Vagina (tissue), 2 donors: ENCODE measurements at regions not wholly inside any gene's neighbourhood (a gene's known extent, or its start where the extent isn't known, plus 50 kb on each side); places are given as distances from the start of the nearest gene placed in this dataset.

Experiments
- CTCF ChIP-seq, 3 experiments: fragments of 450-650 bp in 2 of 3; fragments of 200-600 bp in 1 of 3; sonication (generic) in 1 of 3; IDR thresholded peaks; one replicate each; pipeline ENCODE4 v1.5.1; 2017 to 2019; ENCODE audit warnings: antibody characterized with exemption in 3 of 3, mild to moderate bottlenecking in 2 of 3, moderate library complexity in 2 of 3
- POLR2AphosphoS5 ChIP-seq, 2 donors: sonication (generic); formaldehyde crosslinking; IDR thresholded peaks; one replicate each; pipeline ENCODE4 v1.9.0; 2017; ENCODE audit warnings: antibody characterized with exemption in 2 of 2, mild to moderate bottlenecking in 2 of 2, low read depth in 1 of 2; ENCODE audit not compliant: insufficient read depth in 1 of 2

- TF ChIP-seq POLR2AphosphoS5 (IDR thresholded peaks at IDR 0.05; ENCODE audit: insufficient read depth in 1 of 2, low read depth in 1 of 2) (no peak), CTCF (IDR thresholded peaks at IDR 0.05) (no peak)
These were observed 50.6 kb upstream of the GNAO1 start for GRCh38 chr16:56140645-56141044.
